Peyer's patch (tissue), 4 donors: ENCODE measurements at regions not wholly inside any gene's neighbourhood (a gene's known extent, or its start where the extent isn't known, plus 50 kb on each side); places are given as distances from the start of the nearest gene placed in this dataset.

ENCODE experiments used
- DNase-seq, 3 donors: peaks; one replicate each; pipeline ENCODE4 v3.0.0-alpha.2; 2017 to 2019
- H3K27ac ChIP-seq, 4 donors: fragments of 200-600 bp; sonication (generic); one replicate each; pipeline ENCODE4 v1.5.1; 2016 to 2019
- H3K27me3 ChIP-seq, 2 donors: fragments of 200-600 bp; sonication (generic); one replicate each; pipeline ENCODE4 v1.5.1; 2019
- H3K36me3 ChIP-seq, 3 donors: fragments of 200-600 bp; sonication (generic); one replicate each; pipeline ENCODE4 v1.5.1; 2016 to 2019
- H3K4me1 ChIP-seq, 4 donors: fragments of 200-600 bp; sonication (generic); one replicate each; pipeline ENCODE4 v1.5.1; 2016 to 2019
- H3K4me3 ChIP-seq, 4 donors: fragments of 200-600 bp; sonication (generic); 1 replicate in 3 of 4; 2 replicates in 1 of 4; pipeline ENCODE4 v1.5.1; 2016 to 2019; ENCODE audit warnings: mild to moderate bottlenecking in 1 of 4
- H3K9me3 ChIP-seq, 4 donors: fragments of 200-600 bp; sonication (generic); one replicate each; pipeline ENCODE4 v1.5.1; 2016 to 2019; ENCODE audit warnings: mild to moderate bottlenecking in 1 of 4
- POLR2A ChIP-seq, 2 donors: fragments of 450-650 bp; IDR thresholded peaks; one replicate each; pipeline ENCODE4 v1.5.1; 2017; ENCODE audit warnings: antibody characterized with exemption in 2 of 2, mild to moderate bottlenecking in 2 of 2, moderate library complexity in 2 of 2
- TF ChIP-seq, protein P1 (sequence below), 6 experiments: fragments of 450-650 bp in 4 of 6; fragments of 200-600 bp in 2 of 6; sonication (generic) in 1 of 6; IDR thresholded peaks; one replicate each; pipeline ENCODE4 v1.5.1; 2017 to 2019; ENCODE audit warnings: antibody characterized with exemption in 6 of 6, mild to moderate bottlenecking in 3 of 6, moderate library complexity in 1 of 6

DNA sequence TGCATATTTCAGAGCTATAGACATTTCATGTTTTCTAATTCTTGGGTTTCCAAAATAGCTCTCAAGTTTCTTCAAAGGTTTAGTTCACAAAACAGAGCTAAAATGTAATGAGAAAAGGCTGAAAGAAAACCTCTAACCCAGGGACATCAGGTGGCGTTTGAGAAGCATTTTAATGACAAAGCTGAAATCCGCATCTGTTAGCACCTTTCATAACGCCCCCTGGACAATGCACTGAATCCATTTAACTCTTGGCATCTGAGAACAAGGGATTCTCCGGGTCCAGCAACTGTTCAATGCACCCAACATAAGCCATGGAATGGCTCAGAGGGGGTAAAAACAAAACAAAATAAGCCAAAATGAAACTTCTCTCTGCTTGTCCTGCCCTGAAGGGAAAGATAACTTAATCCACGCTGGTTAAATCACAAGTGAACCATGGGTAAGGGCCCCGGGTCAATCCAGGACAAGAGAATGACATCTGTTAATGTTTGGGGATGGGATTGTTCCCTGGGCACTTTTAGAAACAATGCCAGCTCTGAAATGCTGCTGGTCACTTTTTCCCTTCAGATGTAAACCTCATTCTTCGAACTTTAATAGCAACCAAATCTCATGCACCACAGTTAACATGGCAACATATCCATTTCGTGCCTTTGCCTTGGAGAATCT is 466.2 kb upstream of the ADAMTS9 start:
- Histone ChIP-seq H3K4me1 (no peaks in the 10 kb centered on the region), H3K36me3 (no peaks in the 10 kb centered on the region), H3K27ac (no peak overlapping the region), H3K4me3 (no peak overlapping the region), H3K9me3 (no peaks in the 10 kb centered on the region), H3K27me3 (no peaks in the 10 kb centered on the region)
- TF ChIP-seq, protein P1, sequence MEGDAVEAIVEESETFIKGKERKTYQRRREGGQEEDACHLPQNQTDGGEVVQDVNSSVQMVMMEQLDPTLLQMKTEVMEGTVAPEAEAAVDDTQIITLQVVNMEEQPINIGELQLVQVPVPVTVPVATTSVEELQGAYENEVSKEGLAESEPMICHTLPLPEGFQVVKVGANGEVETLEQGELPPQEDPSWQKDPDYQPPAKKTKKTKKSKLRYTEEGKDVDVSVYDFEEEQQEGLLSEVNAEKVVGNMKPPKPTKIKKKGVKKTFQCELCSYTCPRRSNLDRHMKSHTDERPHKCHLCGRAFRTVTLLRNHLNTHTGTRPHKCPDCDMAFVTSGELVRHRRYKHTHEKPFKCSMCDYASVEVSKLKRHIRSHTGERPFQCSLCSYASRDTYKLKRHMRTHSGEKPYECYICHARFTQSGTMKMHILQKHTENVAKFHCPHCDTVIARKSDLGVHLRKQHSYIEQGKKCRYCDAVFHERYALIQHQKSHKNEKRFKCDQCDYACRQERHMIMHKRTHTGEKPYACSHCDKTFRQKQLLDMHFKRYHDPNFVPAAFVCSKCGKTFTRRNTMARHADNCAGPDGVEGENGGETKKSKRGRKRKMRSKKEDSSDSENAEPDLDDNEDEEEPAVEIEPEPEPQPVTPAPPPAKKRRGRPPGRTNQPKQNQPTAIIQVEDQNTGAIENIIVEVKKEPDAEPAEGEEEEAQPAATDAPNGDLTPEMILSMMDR (IDR thresholded peaks at IDR 0.05), result no peak
- TF ChIP-seq POLR2A (IDR thresholded peaks at IDR 0.05), result no peak
- no peak for DNase-seq

DNA sequence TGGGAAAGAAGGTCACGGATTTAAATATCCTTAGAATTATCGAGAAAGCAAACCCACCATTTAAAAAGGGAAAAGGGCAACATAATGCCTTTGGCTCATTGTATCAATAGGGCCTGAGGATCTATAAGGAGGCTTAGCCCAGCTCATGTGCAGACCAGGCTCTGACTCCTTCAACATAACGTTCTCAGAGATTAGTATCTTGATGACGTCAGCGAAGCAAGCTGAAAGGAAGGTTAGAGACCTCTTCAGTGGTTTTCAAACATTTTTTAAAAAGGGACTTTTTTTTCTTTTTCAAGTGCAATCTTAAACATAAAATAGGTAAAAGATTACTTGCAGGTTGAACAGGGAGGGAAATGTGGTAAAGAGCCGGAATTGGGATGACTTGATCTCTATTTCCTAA is 463.9 kb upstream of the ADAMTS9 start:
- Histone ChIP-seq H3K9me3 (no peaks in the 10 kb centered on the region), H3K27me3 (no peaks in the 10 kb centered on the region), H3K4me3 (no peak overlapping the region), H3K4me1 (no peaks in the 10 kb centered on the region), H3K27ac (no peak overlapping the region), H3K36me3 (no peaks in the 10 kb centered on the region)
- DNase-seq, result no peak
- no peak for TF ChIP-seq POLR2A (IDR thresholded peaks at IDR 0.05)
- TF ChIP-seq, protein P1 (IDR thresholded peaks at IDR 0.05), result no peak

DNA sequence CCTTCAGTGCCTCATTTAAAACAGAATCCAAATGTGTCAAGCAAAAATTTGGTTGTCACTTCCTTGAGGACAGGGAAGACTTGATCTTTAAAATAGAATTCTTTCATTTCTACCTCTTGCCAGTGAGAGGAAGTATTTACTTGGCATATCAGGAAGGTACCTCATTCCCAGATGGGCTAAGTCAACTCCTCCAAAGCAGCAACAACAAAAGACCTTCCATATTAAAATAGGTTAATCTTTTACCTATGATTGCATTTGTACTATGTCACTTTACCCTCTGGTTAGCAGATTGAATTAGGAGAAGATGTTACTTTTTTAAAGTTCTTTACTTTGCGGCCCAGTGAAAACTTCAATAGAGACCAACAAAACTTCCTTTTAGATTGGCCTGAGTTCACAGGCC is 462.1 kb upstream of the ADAMTS9 start:
- H3K4me3 ChIP-seq, result no peak overlapping the region
- TF ChIP-seq POLR2A (IDR thresholded peaks at IDR 0.05), result no peak
- TF ChIP-seq, protein P1 (IDR thresholded peaks at IDR 0.05), result no peak
- H3K9me3 ChIP-seq, result no peaks in the 10 kb centered on the region
- H3K4me1 ChIP-seq, result no peaks in the 10 kb centered on the region
- H3K27me3 ChIP-seq, result no peaks in the 10 kb centered on the region
- H3K36me3 ChIP-seq, result no peaks in the 10 kb centered on the region
- DNase-seq, result no peak
- H3K27ac ChIP-seq, result no peak overlapping the region

DNA sequence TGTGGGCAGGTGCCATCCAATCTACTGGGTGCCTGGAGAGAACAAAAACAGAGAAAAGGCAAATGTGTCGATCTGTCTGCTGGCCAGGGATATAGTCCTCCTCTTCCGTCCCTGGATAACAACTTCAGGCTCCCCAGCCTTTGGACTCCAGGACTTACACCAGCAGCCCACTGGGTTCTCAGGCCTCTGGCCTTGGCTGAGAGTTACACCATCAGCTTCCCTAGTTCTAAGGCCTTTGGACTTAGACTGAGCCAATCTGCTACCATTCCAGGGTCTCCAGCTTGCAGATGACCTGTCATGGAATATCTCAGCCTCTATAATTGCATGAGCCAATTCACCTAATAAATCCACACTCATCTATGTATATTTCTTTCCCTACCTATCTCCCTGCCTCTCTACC is 460.9 kb upstream of the ADAMTS9 start:
- no peaks in the 10 kb centered on the region for H3K9me3 ChIP-seq
- no peak overlapping the region for H3K27ac ChIP-seq
- H3K4me1 ChIP-seq, result no peaks in the 10 kb centered on the region
- H3K27me3 ChIP-seq, result no peaks in the 10 kb centered on the region
- no peak overlapping the region for H3K4me3 ChIP-seq
- TF ChIP-seq, protein P1 (IDR thresholded peaks at IDR 0.05), result no peak
- TF ChIP-seq POLR2A (IDR thresholded peaks at IDR 0.05), result no peak
- DNase-seq, result no peak
- H3K36me3 ChIP-seq, result no peaks in the 10 kb centered on the region

DNA sequence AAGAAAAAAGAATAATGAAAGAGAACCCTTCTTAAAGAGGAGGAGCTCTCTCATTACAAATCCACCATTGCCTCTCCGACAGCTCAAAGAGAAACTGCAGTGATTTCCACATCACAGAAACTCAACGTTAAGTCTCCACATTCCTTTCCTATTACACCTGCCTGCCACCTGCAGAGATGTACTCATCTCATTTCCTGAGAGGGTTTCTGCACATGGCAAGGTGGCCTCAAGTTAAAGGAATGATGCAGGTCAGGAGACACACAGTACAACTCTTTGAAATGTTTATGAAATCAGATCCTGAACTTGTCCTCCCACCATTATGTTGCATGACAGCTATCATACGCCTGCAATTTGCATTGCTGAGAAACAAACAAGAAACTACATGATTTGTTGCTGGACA is 458.4 kb upstream of the ADAMTS9 start:
- no peaks in the 10 kb centered on the region for H3K9me3 ChIP-seq
- no peaks in the 10 kb centered on the region for H3K36me3 ChIP-seq
- no peak for DNase-seq
- no peak overlapping the region for H3K27ac ChIP-seq
- H3K4me3 ChIP-seq, result no peak overlapping the region
- H3K4me1 ChIP-seq, result no peaks in the 10 kb centered on the region
- TF ChIP-seq POLR2A (IDR thresholded peaks at IDR 0.05), result no peak
- TF ChIP-seq, protein P1 (IDR thresholded peaks at IDR 0.05), result no peak
- H3K27me3 ChIP-seq, result no peaks in the 10 kb centered on the region

DNA sequence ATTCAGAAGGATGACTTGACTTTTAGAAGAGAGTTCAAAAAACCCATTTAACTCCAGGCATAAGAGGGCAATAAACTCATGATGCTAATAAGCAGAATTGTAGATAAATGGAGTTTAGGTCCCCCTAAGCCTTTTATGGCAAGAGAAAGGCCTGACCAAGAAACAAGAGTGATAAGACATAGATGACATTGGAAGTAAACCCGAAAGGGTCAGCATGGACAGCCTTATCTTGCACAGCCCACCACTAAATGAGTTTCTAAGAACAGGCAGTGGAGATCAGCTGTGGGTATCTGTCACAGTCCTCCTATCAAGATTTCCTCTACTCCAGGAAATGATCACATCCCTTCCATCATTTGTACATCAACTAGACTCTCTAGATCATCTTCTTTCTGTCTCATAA is 457.9 kb upstream of the ADAMTS9 start:
- no peaks in the 10 kb centered on the region for H3K27me3 ChIP-seq
- no peak for TF ChIP-seq POLR2A (IDR thresholded peaks at IDR 0.05)
- TF ChIP-seq, protein P1 (IDR thresholded peaks at IDR 0.05), result no peak
- no peak for DNase-seq
- H3K36me3 ChIP-seq, result no peaks in the 10 kb centered on the region
- no peaks in the 10 kb centered on the region for H3K4me1 ChIP-seq
- H3K4me3 ChIP-seq, result no peak overlapping the region
- no peaks in the 10 kb centered on the region for H3K9me3 ChIP-seq
- H3K27ac ChIP-seq, result no peak overlapping the region
